Activated CD8-positive, alpha-beta memory T cell treated with anti-CD3 and anti-CD28 coated beads for 36 hours (primary cell): ENCODE measurements at regions not wholly inside any gene's neighbourhood (a gene's known extent, or its start where the extent isn't known, plus 50 kb on each side); places are given as distances from the start of the nearest gene placed in this dataset.
"Not testable (repeated sequence)": the region's sequence is repeated elsewhere in the genome, so short reads cannot be mapped to it uniquely, and the experiment has no call there.

Source experiments
- CTCF ChIA-PET: fragments of 350-600 bp; sonication (Branson Sonifier 250); formaldehyde crosslinking; loops from one replicate; lab custom pipeline; 2021; ENCODE audit warnings: antibody characterized with exemption; lab: Charles Lee
- POLR2A ChIA-PET: fragments of 350-600 bp; sonication (Branson Sonifier 250); formaldehyde crosslinking; loops from one replicate; lab custom pipeline; 2021; ENCODE audit warnings: antibody characterized with exemption; lab: Charles Lee

DNA sequence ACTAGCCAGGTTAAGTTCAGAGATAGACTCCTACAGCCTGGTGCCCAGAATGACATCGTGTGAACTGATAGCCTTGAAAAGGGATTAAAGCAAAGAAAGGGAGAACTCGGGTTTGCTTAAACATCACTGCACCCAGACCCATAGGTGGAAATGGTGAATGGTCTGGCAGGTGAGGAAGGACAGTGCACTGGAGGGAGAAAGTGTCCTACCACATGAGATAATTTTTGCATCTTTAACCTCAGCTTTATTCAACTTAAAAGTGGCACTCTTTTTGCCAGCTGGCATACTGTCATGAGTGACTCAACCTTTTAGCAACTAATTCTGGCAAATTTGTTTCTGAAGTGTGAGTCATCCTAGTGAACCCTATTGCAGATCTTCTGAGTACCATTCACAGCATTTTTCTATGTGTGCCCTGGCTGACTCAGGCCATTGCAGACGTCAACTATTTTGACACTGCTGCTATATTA, 53.0 kb upstream of the DAPP1 start:
- ChIA-PET POLR2A (no interaction called here), CTCF (interaction anchor here (1.1 kb wide), 1 partner anchor 9 kb away, joined by 4 read pairs; no protein-coding TSS in a partner anchor)

- ChIA-PET CTCF (interaction anchor here (0.6 to 1.1 kb wide), 3 partner anchors 10 to 140 kb away, joined by 3 to 4 read pairs (median 3); no protein-coding TSS in a partner anchor), POLR2A (no interaction called here)
Observed at GRCh38 chr4:99762728-99763127, 53.9 kb upstream of the DAPP1 start.

- POLR2A ChIA-PET = no interaction called here
- CTCF ChIA-PET = no interaction called here
Observed at GRCh38 chr4:99759988-99760387, 56.6 kb upstream of the DAPP1 start.

GRCh38 chr4:99759346-99759984, 57.2 kb upstream of the DAPP1 start:
- ChIA-PET CTCF (interaction anchor here (0.9 kb wide), 1 partner anchor 49 kb away, joined by 3 read pairs; no protein-coding TSS in a partner anchor), POLR2A (no interaction called here)

- CTCF ChIA-PET = interaction anchor here (0.5 kb wide), 1 partner anchor 1615 kb away, joined by 3 read pairs; no protein-coding TSS in a partner anchor
- POLR2A ChIA-PET = interaction anchor here (0.7 kb wide), 1 partner anchor 96 kb away, joined by 3 read pairs; no protein-coding TSS in a partner anchor
Observed at GRCh38 chr4:99755223-99755944, 61.2 kb upstream of the DAPP1 start.

GRCh38 chr4:99754756-99755155, 61.9 kb upstream of the DAPP1 start:
- ChIA-PET POLR2A (no interaction called here), CTCF (interaction anchor here (0.5 kb wide), 1 partner anchor 1616 kb away, joined by 3 read pairs; no protein-coding TSS in a partner anchor)

GRCh38 chr4:99753931-99754330, 62.7 kb upstream of the DAPP1 start:
- POLR2A ChIA-PET = no interaction called here
- CTCF ChIA-PET = no interaction called here

- POLR2A ChIA-PET = no interaction called here
- CTCF ChIA-PET = no interaction called here
Observed at GRCh38 chr4:99749445-99750391, 66.9 kb upstream of the DAPP1 start.

GRCh38 chr4:99746443-99746842, 70.2 kb upstream of the DAPP1 start:
- ChIA-PET CTCF (interaction anchor here (0.7 kb wide), 1 partner anchor 8 kb away, joined by 3 read pairs; no protein-coding TSS in a partner anchor), POLR2A (no interaction called here)

GRCh38 chr4:99736846-99737245, 79.2 kb upstream of the C4orf54 start:
- ChIA-PET CTCF (no interaction called here), POLR2A (no interaction called here)

DNA sequence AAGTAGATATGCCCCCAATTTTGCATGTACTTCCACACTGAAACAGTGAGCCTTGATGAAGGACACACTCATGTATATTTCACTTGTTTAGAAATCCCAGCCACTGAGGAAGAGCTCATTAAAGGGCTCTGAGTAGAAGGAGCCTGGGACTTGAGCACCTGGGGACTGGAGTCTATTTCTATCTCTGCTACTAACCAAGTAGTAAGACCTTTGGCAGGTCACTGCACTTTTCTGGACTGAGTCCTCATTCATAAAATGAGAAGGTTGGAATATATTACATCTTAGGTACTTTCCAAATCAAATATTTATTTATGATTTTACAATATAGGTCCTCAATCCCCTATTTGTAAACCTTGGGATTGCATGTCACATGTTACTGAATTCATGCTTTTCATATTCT, 78.2 kb upstream of the C4orf54 start:
- ChIA-PET POLR2A (no interaction called here), CTCF (no interaction called here)

DNA sequence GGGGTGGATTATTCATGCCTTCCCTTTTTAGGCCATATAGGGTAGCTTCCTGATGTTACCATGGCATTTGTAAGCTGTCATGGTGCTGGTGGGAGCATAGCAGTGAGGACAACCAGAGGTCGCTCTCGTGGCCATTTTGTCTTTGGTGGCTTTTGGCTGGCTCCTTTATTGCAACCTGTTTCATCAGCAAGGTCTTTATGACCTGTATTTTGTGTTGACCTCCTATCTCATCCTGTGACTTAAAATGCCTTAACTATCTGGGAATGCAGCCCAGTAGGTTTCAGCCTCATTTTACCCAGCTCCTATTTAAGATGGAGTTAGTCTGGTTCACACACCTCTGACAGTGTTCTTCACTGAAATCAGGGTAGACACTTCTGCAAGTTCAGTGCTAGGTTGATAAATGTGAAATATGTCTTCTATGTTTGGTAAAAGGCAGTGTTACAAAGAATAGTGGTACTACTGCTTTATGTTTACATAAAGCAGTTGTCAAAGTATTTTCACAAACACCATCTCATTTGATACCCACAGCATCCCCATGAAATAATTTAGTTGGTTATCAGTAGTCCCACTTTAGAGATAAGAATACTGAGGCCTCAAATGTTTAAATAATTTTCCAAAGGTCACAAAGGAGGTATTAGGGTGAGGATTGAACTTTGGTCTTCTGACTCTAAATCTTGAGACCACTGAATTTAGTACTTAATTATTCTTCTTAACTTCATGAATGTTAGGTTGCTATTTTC, 77.1 kb upstream of the C4orf54 start:
- CTCF ChIA-PET = no interaction called here

GRCh38 chr4:99733455-99733854, 75.8 kb upstream of the C4orf54 start:
- POLR2A ChIA-PET = not testable (repeated sequence)

More for the DNA sequence above, 77.1 kb upstream of the C4orf54 start:
- POLR2A ChIA-PET = no interaction called here

DNA sequence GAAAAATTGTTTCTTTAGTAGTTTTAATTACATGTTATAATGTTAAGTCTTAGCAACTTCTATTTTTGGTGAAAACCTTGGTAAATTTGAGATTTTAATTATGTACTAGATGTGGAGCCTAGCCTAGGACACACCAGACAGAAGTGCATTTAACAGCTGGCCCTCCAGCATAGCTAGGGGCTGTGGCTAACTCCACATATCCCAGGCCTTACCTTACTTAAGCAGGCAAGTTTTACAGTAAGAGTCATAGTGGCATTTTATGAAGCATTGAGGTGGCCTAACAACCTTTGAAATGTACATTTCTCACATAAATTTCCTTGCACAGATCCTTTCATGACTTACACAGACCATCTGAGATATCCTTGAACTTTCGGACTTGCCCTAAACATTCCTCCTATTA, 71.6 kb upstream of the C4orf54 start:
- ChIA-PET CTCF (no interaction called here), POLR2A (no interaction called here)

More at GRCh38 chr4:99733455-99733854, 75.8 kb upstream of the C4orf54 start:
- CTCF ChIA-PET = not testable (repeated sequence)

GRCh38 chr4:99724067-99724466, 66.4 kb upstream of the C4orf54 start:
- POLR2A ChIA-PET = no interaction called here
- CTCF ChIA-PET = interaction anchor here (1.1 kb wide), 1 partner anchor 88 kb away, joined by 3 read pairs; no protein-coding TSS in a partner anchor

DNA sequence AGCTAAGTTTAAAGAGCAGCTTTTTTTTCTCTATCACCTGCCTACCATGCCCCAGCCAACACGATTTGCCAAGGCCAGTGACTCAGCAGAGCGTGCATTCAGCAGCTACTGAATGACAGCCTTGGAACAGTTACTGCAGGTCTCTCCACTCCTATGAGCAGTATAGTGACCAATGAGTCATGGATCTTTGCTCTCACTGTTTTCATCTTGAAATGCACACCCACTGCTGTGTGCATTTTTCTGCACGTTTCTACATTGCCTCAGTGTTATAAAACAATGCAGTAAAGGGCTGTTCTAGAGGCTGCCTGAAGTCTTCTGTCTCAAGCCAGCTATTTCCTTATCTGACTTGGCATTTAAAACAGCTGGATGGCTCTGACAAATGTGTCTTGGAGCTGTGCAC, 66.0 kb upstream of the C4orf54 start:
- ChIA-PET CTCF (interaction anchor here (1.1 kb wide), 1 partner anchor 88 kb away, joined by 3 read pairs; no protein-coding TSS in a partner anchor), POLR2A (no interaction called here)

DNA sequence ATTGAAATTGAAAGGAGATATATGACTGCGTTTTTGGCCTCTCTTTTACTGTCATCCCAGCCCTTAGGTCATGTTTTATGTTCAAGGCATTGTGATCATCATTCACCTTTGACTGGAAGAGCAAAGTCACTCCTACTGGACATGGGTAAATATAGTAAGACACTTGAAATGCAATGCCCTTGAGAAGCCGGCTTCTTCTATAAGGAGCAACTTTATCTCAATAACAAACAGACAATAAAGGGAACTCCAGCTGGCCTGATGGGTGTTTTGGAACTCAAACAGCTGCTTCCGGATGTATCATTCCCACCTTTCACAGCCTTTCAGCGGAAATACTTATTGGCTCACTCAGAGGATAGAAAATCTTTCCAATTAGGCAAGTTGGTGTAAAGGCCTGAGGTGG, 65.1 kb upstream of the C4orf54 start:
- ChIA-PET CTCF (interaction anchor here (1.3 kb wide), 1 partner anchor 31 kb away, joined by 3 read pairs; no protein-coding TSS in a partner anchor), POLR2A (no interaction called here)

DNA sequence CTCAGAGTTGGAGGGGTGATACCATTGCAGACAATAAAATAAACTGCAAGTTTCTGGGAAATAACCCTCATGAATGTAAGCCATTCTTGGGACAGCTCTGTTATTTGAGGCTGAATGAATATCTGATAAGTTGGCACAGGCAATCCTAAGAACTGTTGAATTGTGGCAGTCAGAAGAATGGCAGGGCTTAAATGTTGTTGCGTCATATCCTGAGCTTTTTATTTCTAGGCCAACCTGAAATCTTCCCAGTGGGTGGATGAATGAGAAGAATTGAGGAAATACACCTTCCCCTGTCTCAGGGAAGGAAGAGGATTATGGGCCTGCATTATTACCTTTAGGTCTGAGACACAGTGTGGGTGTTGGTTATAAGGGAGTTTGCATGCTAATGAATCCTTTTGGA, 64.4 kb upstream of the C4orf54 start:
- CTCF ChIA-PET = interaction anchor here (0.6 to 1.3 kb wide), 2 partner anchors 31 to 316 kb away, joined by 3 read pairs; no protein-coding TSS in a partner anchor
- POLR2A ChIA-PET = no interaction called here
